ENCODE measurements at regions not wholly inside any gene's neighbourhood (a gene's known extent, or its start where the extent isn't known, plus 50 kb on each side); places are given as distances from the start of the nearest gene placed in this dataset.

GRCh38 chr4:151993521-151993920 is 232.7 kb upstream of the GATB start:
- H3K4me1 ChIP-seq: peaks cover 0 to 30% (median 8%) of the 10 kb centered on the region in 12 donors
- H3K27me3 ChIP-seq: no peaks in the 10 kb centered on the region
- ATAC-seq (no peak), DNase-seq (no peak)
- no peak overlapping the region for H3K4me3 ChIP-seq
- H3K9me3 ChIP-seq: peaks cover 0 to 4% (median 0%) of the 10 kb centered on the region in 12 donors
- 69 to 75% (median 73%) methylated on average over 8 of the region's 8 CpGs for WGBS, 4 donors
- TF ChIP-seq POLR2A (IDR thresholded peaks at IDR 0.05): no peak
- TF ChIP-seq CTCF (IDR thresholded peaks at IDR 0.05): no peak
- intact Hi-C loops (cut with DNase I): loop anchor here in 2 of 10 donors (5.0 kb wide), 1 partner anchor 44 kb away; no protein-coding TSS in a partner anchor
- H3K27ac ChIP-seq: no peak overlapping the region
- no peaks in the 10 kb centered on the region for H3K36me3 ChIP-seq

- no peaks in the 10 kb centered on the region for H3K36me3 ChIP-seq
- intact Hi-C loops (cut with DNase I): loop anchor here in 2 of 10 donors (5.0 kb wide), 1 partner anchor 45 kb away; no protein-coding TSS in a partner anchor
These were observed 231.7 kb upstream of the GATB start for GRCh38 chr4:151992332-151993154.

GRCh38 chr4:151991884-151992167 is 231.0 kb upstream of the GATB start:
- Histone ChIP-seq H3K27me3 (no peaks in the 10 kb centered on the region), H3K27ac (peak overlapping the region in 9 of 12 donors; percentile 13 to 69 (median 44)), H3K36me3 (no peaks in the 10 kb centered on the region), H3K4me3 (no peak overlapping the region), H3K4me1 (peaks cover 0 to 30% (median 8%) of the 10 kb centered on the region in 12 donors), H3K9me3 (peaks cover 0 to 4% (median 0%) of the 10 kb centered on the region in 12 donors)
- intact Hi-C loops (cut with DNase I): loop anchor here in 2 of 10 donors (5.0 kb wide), 1 partner anchor 45 kb away; no protein-coding TSS in a partner anchor
- no peak for ATAC-seq
- DNase-seq: no peak
- WGBS, 4 donors: 27 to 54% (median 43%) methylated on average over 2 of the region's 2 CpGs
- TF ChIP-seq CTCF (IDR thresholded peaks at IDR 0.05): no peak
- no peak for TF ChIP-seq POLR2A (IDR thresholded peaks at IDR 0.05)

More at GRCh38 chr4:151992332-151993154, 231.7 kb upstream of the GATB start:
- Histone ChIP-seq H3K27me3 (no peaks in the 10 kb centered on the region), H3K9me3 (peaks cover 0 to 4% (median 0%) of the 10 kb centered on the region in 12 donors), H3K4me3 (no peak overlapping the region), H3K4me1 (peaks cover 0 to 30% (median 8%) of the 10 kb centered on the region in 12 donors), H3K27ac (peak overlapping the region in 6 of 12 donors; percentile 13 to 58 (median 43))
- ATAC-seq: peak in 2 of 4 donors; percentile 36 to 43
- TF ChIP-seq POLR2A (IDR thresholded peaks at IDR 0.05) (no peak), CTCF (IDR thresholded peaks at IDR 0.05) (no peak)
- WGBS, 4 donors: 76 to 84% (median 81%) methylated on average over 5 of the region's 5 CpGs
- no peak for DNase-seq
